ENCODE measurements at regions not wholly inside any gene's neighbourhood (a gene's known extent, or its start where the extent isn't known, plus 50 kb on each side); places are given as distances from the start of the nearest gene placed in this dataset.

DNA sequence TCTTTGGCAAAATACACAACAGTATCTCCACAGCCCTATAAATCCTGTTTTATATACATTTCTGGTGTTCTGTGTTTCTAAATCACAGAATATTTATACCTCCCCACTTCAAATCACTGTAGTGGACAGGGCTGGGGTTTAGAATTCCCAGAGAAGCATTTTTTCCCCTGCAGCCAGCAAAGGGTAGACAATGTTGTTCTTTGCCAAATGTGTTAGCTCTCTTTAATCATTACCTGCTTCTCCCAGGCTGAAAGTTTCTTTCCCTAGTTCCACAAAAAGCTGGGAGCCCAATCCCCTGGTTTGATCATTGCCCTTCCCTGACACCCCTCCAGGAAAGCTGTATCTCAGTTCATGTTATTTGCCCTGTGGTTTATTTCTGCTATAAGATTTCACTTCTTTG is 520.0 kb upstream of the SPHKAP start:
- DNase-seq = no peak

DNA sequence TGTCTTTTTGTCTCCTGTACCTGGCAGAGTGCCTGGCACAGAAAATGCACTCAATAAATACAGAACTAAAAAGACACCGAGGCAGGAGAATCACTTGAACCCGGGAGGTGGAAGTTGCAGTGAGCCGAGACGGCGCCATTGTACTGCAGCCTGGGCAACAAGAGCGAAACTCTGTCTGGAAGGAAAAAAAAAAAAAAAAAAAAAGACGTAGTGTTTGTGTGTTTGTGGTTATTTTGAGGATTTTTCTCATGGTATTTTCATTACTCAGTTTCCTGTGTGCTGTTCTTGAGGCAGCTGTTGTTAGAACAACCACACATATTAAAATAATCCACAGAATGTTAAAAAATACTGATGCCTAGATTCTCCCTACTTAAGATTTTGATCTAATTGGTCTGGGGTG is 519.2 kb upstream of the SPHKAP start:
- no peak for DNase-seq

- DNase-seq = no peak
Measured at GRCh38 chr2:228699888-228700287, 518.4 kb upstream of the SPHKAP start.

- no peak for DNase-seq
Measured at GRCh38 chr2:228699400-228699799, 517.9 kb upstream of the SPHKAP start.

- no peak for DNase-seq
Measured at GRCh38 chr2:228698963-228699362, 517.5 kb upstream of the SPHKAP start.

- no peak for DNase-seq
Measured at GRCh38 chr2:228697456-228697855, 516.0 kb upstream of the SPHKAP start.

GRCh38 chr2:228690681-228691080 is 509.2 kb upstream of the SPHKAP start:
- no peak for DNase-seq

- DNase-seq = no peak
Measured at GRCh38 chr2:228689053-228689452, 507.6 kb upstream of the SPHKAP start.

GRCh38 chr2:228688007-228688645 is 506.6 kb upstream of the SPHKAP start:
- DNase-seq = no peak

GRCh38 chr2:228681979-228682378 is 500.5 kb upstream of the SPHKAP start:
- DNase-seq = no peak

GRCh38 chr2:228681426-228681825 is 499.9 kb upstream of the SPHKAP start:
- DNase-seq = no peak

DNA sequence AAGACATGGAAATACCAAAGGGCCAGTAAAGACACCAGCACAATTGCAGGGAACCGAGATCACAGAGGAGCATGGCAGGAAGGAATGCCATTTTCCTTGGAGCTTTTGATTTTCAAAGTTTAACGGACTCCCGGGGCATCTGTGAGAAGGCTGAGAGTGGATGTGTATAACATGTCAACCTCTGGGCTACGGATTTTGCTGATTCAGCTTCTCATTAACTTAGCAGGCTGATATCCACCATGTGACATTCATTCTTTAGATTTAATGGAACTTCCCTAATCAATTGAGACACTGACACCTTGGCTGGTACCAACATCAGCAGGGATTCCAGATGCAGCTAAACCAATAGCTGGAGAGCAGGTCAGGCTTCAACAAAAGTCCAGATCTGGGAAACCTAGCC is 496.6 kb upstream of the SPHKAP start:
- no peak for DNase-seq

DNA sequence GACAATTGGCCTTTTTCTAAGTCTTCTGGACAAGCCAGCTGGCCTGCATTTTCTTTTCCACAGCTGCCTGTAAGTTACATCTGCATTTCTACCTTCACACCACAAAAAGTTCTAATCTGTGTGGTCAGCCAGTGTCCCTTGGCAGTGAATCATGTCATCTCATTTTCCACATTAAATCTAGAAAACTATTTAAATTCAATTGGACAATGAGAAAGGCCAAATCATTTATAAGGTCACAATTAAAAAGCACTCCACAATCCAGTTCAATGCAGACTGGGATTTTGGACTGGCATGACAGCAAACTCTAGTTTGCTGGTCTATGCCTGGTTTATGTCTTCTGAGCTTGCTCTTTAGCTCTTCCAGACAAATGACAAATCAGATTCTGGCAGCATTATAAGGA is 494.2 kb upstream of the SPHKAP start:
- DNase-seq = no peak

DNA sequence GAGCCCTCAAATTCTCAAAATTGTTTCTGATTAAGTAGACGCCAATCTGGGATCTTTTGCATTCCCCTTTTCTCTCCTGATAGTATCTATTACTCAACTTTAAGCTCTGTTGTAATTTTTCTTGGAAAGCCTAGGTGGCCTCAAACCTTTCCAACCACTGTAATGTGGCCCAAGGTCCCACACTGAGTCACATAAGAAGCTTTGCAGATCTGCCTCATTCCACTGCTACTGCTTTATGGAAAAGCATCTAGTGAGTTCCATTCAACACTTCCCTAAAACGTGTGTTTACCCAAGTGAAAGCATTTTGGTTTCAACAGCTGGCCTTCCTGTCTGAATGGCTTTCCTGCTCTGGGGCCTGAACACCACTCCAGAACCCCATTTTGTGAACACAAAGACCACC is 493.6 kb upstream of the SPHKAP start:
- DNase-seq = no peak

GRCh38 chr2:228673876-228674554 is 492.5 kb upstream of the SPHKAP start:
- DNase-seq = no peak

GRCh38 chr2:228669690-228670089 is 488.2 kb upstream of the SPHKAP start:
- DNase-seq = no peak

- no peak for DNase-seq
Measured at GRCh38 chr2:228665232-228665631, 483.7 kb upstream of the SPHKAP start.

DNA sequence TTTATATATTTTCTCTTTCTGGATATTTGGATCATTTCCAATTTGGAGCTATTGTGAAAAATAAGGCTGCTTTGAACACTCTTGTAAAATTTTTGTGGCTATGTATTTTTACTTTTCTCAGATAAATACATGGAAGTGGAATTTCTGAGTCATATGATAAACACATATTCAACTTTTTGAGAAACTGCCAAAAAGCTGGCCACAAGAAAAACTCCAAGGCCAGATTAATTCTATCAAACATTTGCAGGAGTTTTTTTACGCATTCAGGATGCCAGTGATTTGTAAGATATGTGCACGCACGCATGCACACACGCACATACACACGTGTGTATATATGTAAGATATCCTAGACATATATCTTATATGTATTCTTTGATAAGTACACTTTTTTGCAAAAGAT is 477.5 kb upstream of the SPHKAP start:
- DNase-seq = no peak

GRCh38 chr2:228657807-228658402 is 476.4 kb upstream of the SPHKAP start:
- peak; percentile 50 for DNase-seq

GRCh38 chr2:228655331-228655730 is 473.8 kb upstream of the SPHKAP start:
- no peak for DNase-seq

- no peak for DNase-seq
Measured at GRCh38 chr2:228654707-228655106, 473.2 kb upstream of the SPHKAP start.

DNA sequence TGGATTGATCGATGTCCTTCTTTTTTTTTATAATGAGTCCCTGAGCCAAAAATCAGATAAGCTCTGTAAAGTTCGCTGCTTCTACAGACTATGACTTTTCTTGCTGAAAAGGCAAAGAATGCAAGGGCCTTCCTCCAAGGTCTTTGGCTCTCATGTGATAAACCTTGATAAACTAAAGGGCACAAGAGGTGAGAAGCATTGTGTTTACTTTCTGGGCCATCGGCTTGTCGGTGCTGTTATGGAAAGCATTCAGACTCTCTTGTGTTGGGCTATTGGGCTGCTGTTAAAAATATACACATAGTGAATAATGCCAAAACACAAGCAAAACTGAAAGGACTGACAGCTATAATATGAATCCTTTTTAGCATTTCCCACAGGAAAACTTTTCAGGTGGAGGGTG is 472.4 kb upstream of the SPHKAP start:
- no peak for DNase-seq

DNA sequence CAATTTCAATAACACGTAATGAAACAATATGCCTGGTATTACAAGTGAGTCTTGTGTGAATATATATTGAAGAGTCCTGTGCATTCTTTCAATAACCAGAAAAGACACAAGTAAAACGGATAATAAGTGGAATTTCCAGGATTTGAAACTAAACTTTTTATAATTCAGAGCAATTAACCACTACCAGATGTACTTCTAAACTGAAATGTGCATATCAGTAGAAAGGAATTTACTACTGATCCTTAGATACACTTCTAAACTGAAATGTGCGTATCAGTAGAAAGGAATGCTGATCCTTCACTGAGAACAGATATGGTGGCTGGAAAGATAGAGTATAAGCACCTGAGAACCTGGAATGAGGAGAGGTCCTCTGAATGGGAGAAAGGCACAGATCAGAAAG is 470.9 kb upstream of the SPHKAP start:
- DNase-seq = no peak

- DNase-seq = no peak
Measured at GRCh38 chr2:228649876-228650275, 468.4 kb upstream of the SPHKAP start.

- DNase-seq = no peak
Measured at GRCh38 chr2:228649447-228649846, 468.0 kb upstream of the SPHKAP start.

Measured in RPMI8226 (cell line).